Stomach (tissue), 4 donors: ENCODE measurements at regions not wholly inside any gene's neighbourhood (a gene's known extent, or its start where the extent isn't known, plus 50 kb on each side); places are given as distances from the start of the nearest gene placed in this dataset.

ENCODE experiments used
- EP300 ChIP-seq: sonication (generic); formaldehyde crosslinking; IDR thresholded peaks from one replicate; pipeline ENCODE4 v1.6.1; 2017; ENCODE audit warnings: antibody characterized with exemption
- POLR2A ChIP-seq, 4 donors: fragments of 450-650 bp; IDR thresholded peaks; one replicate each; pipeline ENCODE4 v1.6.1; 2016; ENCODE audit warnings: antibody characterized with exemption in 4 of 4, control low read depth in 2 of 4, mild to moderate bottlenecking in 1 of 4, moderate library complexity in 1 of 4
- TF ChIP-seq, protein P1 (sequence below), 7 experiments: fragments of 450-650 bp in 4 of 7; fragments of 200-600 bp in 3 of 7; sonication (generic) in 3 of 7; IDR thresholded peaks; one replicate each; pipeline ENCODE4 v1.5.1; 2016 to 2019; ENCODE audit warnings: antibody characterized with exemption in 7 of 7, control low read depth in 2 of 7, mild to moderate bottlenecking in 1 of 7

DNA sequence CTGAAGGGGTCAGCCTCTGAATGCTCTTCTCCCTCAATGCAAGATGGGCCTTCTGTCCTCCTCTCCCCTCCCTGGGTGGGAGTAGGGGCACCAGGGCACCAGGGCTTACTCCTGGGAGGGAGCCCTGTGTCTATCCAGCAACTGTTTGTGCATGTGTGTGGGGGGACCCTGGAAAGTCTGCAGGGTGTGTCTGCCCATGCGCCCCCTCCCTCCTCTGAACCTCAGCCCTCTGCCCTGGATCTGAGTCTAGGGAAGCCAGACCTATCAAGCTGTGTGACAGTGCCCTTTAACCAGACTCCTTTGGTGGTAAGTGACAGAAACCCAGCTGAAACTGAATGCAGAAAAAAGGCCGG lies 213.3 kb upstream of the ZNF536 start:
- TF ChIP-seq EP300 (no peak), POLR2A (IDR thresholded peaks at IDR 0.05) (no peak)
- TF ChIP-seq, protein P1, sequence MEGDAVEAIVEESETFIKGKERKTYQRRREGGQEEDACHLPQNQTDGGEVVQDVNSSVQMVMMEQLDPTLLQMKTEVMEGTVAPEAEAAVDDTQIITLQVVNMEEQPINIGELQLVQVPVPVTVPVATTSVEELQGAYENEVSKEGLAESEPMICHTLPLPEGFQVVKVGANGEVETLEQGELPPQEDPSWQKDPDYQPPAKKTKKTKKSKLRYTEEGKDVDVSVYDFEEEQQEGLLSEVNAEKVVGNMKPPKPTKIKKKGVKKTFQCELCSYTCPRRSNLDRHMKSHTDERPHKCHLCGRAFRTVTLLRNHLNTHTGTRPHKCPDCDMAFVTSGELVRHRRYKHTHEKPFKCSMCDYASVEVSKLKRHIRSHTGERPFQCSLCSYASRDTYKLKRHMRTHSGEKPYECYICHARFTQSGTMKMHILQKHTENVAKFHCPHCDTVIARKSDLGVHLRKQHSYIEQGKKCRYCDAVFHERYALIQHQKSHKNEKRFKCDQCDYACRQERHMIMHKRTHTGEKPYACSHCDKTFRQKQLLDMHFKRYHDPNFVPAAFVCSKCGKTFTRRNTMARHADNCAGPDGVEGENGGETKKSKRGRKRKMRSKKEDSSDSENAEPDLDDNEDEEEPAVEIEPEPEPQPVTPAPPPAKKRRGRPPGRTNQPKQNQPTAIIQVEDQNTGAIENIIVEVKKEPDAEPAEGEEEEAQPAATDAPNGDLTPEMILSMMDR (IDR thresholded peaks at IDR 0.05): no peak
